Breast epithelium (tissue), 4 donors: ENCODE measurements at regions not wholly inside any gene's neighbourhood (a gene's known extent, or its start where the extent isn't known, plus 50 kb on each side); places are given as distances from the start of the nearest gene placed in this dataset.

Experiments
- DNase-seq, 2 donors: peaks; one replicate each; pipeline ENCODE4 v3.0.0-alpha.2; 2019; ENCODE audit warnings: low spot score in 2 of 2
- H3K27ac ChIP-seq, 2 donors: fragments of 200-600 bp; sonication (generic) in 1 of 2; one replicate each; pipeline ENCODE4 v1.5.1; 2016 to 2019; ENCODE audit warnings: mild to moderate bottlenecking in 1 of 2
- H3K27me3 ChIP-seq, 2 donors: fragments of 200-600 bp; sonication (generic) in 1 of 2; one replicate each; pipeline versions ENCODE4 v1.5.1 to v1.6.0; 2017 to 2019; ENCODE audit warnings: control low read depth in 1 of 2, mild to moderate bottlenecking in 1 of 2
- H3K36me3 ChIP-seq: fragments of 200-600 bp; one replicate; pipeline ENCODE4 v1.5.1; 2019
- H3K4me1 ChIP-seq, 2 donors: fragments of 200-600 bp; sonication (generic); one replicate each; pipeline ENCODE4 v1.5.1; 2016 to 2019; ENCODE audit warnings: control low read depth in 1 of 2
- H3K4me3 ChIP-seq, 3 donors: fragments of 200-600 bp; sonication (generic); 1 replicate in 2 of 3; 2 replicates in 1 of 3; pipeline ENCODE4 v1.5.1; 2016 to 2019; ENCODE audit warnings: mild to moderate bottlenecking in 3 of 3, moderate library complexity in 2 of 3
- H3K9me3 ChIP-seq, 2 donors: fragments of 200-600 bp; sonication (generic) in 1 of 2; one replicate each; pipeline ENCODE4 v1.5.1; 2016 to 2019; ENCODE audit warnings: control low read depth in 1 of 2
- POLR2A ChIP-seq: fragments of 450-650 bp; IDR thresholded peaks from one replicate; pipeline ENCODE4 v1.6.1; 2016; ENCODE audit warnings: antibody characterized with exemption, mild to moderate bottlenecking, moderate library complexity
- POLR2AphosphoS5 ChIP-seq, 3 donors: sonication (generic); formaldehyde crosslinking; IDR thresholded peaks; one replicate each; pipeline ENCODE4 v1.6.1; 2017; ENCODE audit warnings: antibody characterized with exemption in 3 of 3
- intact Hi-C: fragments of 100-400 bp; cut with DNase I; formaldehyde crosslinking; loops from one replicate; pipeline ENCODE4 v1.15.1; 2023; ENCODE audit warnings: low total_unique reads
- TF ChIP-seq, protein P1 (sequence below), 3 donors: fragments of 450-650 bp; IDR thresholded peaks; one replicate each; pipeline ENCODE4 v1.5.1; 2016 to 2017; ENCODE audit warnings: antibody characterized with exemption in 3 of 3, mild to moderate bottlenecking in 3 of 3, moderate library complexity in 3 of 3

DNA sequence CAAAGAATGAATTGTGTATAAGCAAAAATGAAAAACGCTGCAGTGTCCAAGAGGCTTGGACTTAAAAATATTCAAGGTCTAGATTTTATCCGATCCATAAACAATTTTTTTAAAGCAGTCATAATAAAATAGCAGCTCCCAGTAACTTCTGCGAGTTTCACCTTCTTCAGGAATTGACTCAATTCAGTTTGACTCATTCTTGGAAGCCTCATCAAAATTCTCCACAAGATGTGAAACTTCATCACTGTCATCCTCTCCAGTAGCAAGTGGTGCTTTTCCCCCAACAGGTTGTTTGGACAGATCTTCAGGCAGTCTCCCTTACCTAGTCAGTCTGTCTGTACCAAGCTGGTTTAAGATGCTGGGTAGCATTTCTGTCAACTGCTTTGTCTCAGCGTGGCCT is 93.5 kb upstream of the FOXG1 start:
- Histone ChIP-seq H3K4me3 (no peak overlapping the region), H3K27me3 (no peaks in the 10 kb centered on the region), H3K27ac (no peak overlapping the region), H3K9me3 (no peaks in the 10 kb centered on the region), H3K4me1 (no peaks in the 10 kb centered on the region), H3K36me3 (no peaks in the 10 kb centered on the region)
- TF ChIP-seq POLR2A (no peak), POLR2AphosphoS5 (IDR thresholded peaks at IDR 0.05) (no peak)
- TF ChIP-seq, protein P1, sequence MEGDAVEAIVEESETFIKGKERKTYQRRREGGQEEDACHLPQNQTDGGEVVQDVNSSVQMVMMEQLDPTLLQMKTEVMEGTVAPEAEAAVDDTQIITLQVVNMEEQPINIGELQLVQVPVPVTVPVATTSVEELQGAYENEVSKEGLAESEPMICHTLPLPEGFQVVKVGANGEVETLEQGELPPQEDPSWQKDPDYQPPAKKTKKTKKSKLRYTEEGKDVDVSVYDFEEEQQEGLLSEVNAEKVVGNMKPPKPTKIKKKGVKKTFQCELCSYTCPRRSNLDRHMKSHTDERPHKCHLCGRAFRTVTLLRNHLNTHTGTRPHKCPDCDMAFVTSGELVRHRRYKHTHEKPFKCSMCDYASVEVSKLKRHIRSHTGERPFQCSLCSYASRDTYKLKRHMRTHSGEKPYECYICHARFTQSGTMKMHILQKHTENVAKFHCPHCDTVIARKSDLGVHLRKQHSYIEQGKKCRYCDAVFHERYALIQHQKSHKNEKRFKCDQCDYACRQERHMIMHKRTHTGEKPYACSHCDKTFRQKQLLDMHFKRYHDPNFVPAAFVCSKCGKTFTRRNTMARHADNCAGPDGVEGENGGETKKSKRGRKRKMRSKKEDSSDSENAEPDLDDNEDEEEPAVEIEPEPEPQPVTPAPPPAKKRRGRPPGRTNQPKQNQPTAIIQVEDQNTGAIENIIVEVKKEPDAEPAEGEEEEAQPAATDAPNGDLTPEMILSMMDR (IDR thresholded peaks at IDR 0.05), result no peak
- intact Hi-C loops, result no loop called here
- DNase-seq, result no peak

DNA sequence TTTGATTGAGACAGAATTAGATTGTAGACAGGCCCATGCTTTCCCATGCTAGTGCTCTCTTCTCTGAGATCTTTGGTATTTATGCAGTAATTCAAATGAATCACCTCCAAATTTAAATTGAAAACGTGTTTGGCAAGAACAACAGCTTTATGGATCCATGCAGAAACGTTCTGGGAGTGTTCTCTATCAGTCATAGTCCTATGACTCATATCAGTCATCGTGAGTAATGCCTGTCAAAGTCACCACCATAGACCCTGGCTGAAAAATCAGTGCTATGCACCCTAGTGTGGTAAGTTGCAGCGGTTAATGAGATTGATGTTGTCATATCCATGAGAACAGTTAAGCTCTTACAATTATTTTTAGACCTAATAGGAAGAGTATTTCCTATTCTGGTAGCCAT is 90.1 kb upstream of the FOXG1 start:
- no peaks in the 10 kb centered on the region for H3K4me1 ChIP-seq
- TF ChIP-seq POLR2A, result no peak
- TF ChIP-seq, protein P1 (IDR thresholded peaks at IDR 0.05), result no peak
- TF ChIP-seq POLR2AphosphoS5 (IDR thresholded peaks at IDR 0.05), result no peak
- intact Hi-C loops, result no loop called here
- DNase-seq, result no peak
- no peaks in the 10 kb centered on the region for H3K36me3 ChIP-seq
- H3K9me3 ChIP-seq, result no peaks in the 10 kb centered on the region
- no peaks in the 10 kb centered on the region for H3K27me3 ChIP-seq
- H3K4me3 ChIP-seq, result no peak overlapping the region
- H3K27ac ChIP-seq, result no peak overlapping the region

DNA sequence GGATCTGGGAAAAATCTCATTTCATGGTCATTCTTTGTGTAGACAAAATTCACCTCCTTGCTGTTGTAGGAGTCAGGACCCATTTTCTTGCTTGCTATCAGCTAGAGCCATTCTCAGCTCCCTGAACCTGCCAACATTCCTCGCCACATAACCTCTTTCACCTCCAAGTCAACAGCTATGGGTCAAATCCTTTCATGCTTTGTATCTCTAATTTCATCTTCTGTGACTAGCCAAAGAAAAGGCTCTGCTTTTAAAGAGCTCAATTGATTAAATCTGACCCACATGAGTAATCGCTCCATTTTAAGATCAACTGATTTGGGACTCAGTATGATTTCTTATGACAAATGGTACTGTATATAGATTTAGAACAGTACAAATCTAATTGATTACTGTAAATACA is 89.2 kb upstream of the FOXG1 start:
- H3K9me3 ChIP-seq, result no peaks in the 10 kb centered on the region
- H3K27ac ChIP-seq, result no peak overlapping the region
- DNase-seq, result no peak
- H3K4me1 ChIP-seq, result no peaks in the 10 kb centered on the region
- H3K27me3 ChIP-seq, result no peaks in the 10 kb centered on the region
- no peaks in the 10 kb centered on the region for H3K36me3 ChIP-seq
- H3K4me3 ChIP-seq, result no peak overlapping the region
- intact Hi-C loops, result no loop called here
- TF ChIP-seq, protein P1 (IDR thresholded peaks at IDR 0.05), result no peak
- TF ChIP-seq POLR2AphosphoS5 (IDR thresholded peaks at IDR 0.05) (no peak), POLR2A (no peak)

- Histone ChIP-seq H3K27ac (no peak overlapping the region), H3K36me3 (no peaks in the 10 kb centered on the region), H3K4me3 (no peak overlapping the region), H3K9me3 (no peaks in the 10 kb centered on the region), H3K4me1 (no peaks in the 10 kb centered on the region), H3K27me3 (no peaks in the 10 kb centered on the region)
- intact Hi-C loops, result no loop called here
- TF ChIP-seq, protein P1 (IDR thresholded peaks at IDR 0.05), result no peak
- no peak for TF ChIP-seq POLR2AphosphoS5 (IDR thresholded peaks at IDR 0.05)
- DNase-seq, result no peak
These were observed 87.7 kb upstream of the FOXG1 start for GRCh38 chr14:28678887-28679286.

- DNase-seq, result no peak
- H3K4me1 ChIP-seq, result no peaks in the 10 kb centered on the region
- no peak overlapping the region for H3K4me3 ChIP-seq
- intact Hi-C loops, result no loop called here
- TF ChIP-seq POLR2A, result no peak
- TF ChIP-seq POLR2AphosphoS5 (IDR thresholded peaks at IDR 0.05), result no peak
- TF ChIP-seq, protein P1 (IDR thresholded peaks at IDR 0.05), result no peak
- no peak overlapping the region for H3K27ac ChIP-seq
- no peaks in the 10 kb centered on the region for H3K36me3 ChIP-seq
- no peaks in the 10 kb centered on the region for H3K27me3 ChIP-seq
- H3K9me3 ChIP-seq, result no peaks in the 10 kb centered on the region
These were observed 84.9 kb upstream of the FOXG1 start for GRCh38 chr14:28681681-28682080.
